WTC11 (cell line): ENCODE measurements at regions not wholly inside any gene's neighbourhood (a gene's known extent, or its start where the extent isn't known, plus 50 kb on each side); places are given as distances from the start of the nearest gene placed in this dataset.
A peak's percentile ranks its signal among the peaks of the same experiment; 100 is the strongest.

Source experiments
- ATAC-seq: fragments of 200-7000 bp; cut with Tn5 transposase; 2 replicates; pipeline ENCODE4 v1.10.0; 2021; ENCODE audit warnings: mild to moderate bottlenecking, moderate library complexity
- CTCF ChIA-PET: fragments of 300-600 bp; sonication (Branson Sonifier 250); formaldehyde crosslinking; loops from one replicate; lab custom pipeline; 2021; ENCODE audit warnings: antibody characterized with exemption; lab: Charles Lee
- POLR2A ChIA-PET: fragments of 350-600 bp; sonication (Branson Sonifier 250); formaldehyde crosslinking; loops from one replicate; lab custom pipeline; 2021; ENCODE audit warnings: antibody characterized with exemption; lab: Charles Lee
- DNase-seq: peaks from one replicate; pipeline ENCODE4 v3.0.0; 2021; ENCODE audit warnings: low spot score
- H3K27ac Mint-ChIP-seq: 2 replicates; pipeline ENCODE4 v1.8.0; 2021; ENCODE audit warnings: mixed read lengths
- H3K27me3 Mint-ChIP-seq: 2 replicates; pipeline ENCODE4 v1.8.0; 2021; ENCODE audit warnings: low read depth, mild to moderate bottlenecking, moderate library complexity, mixed read lengths
- H3K36me3 Mint-ChIP-seq: 2 replicates; pipeline ENCODE4 v1.8.0; 2021; ENCODE audit warnings: mixed read lengths
- H3K4me1 Mint-ChIP-seq: 2 replicates; pipeline ENCODE4 v1.8.0; 2022; ENCODE audit warnings: mixed read lengths
- H3K4me3 Mint-ChIP-seq: 2 replicates; pipeline ENCODE4 v1.8.0; 2021; ENCODE audit warnings: mild to moderate bottlenecking, moderate library complexity, mixed read lengths
- H3K9me3 Mint-ChIP-seq: 2 replicates; pipeline ENCODE4 v1.8.0; 2021; ENCODE audit warnings: mixed read lengths
- ATF2 ChIP-seq: sonication (generic); formaldehyde crosslinking; IDR thresholded peaks from 2 replicates; pipeline ENCODE4 v1.8.1; 2022; ENCODE audit warnings: low read depth, missing genetic modification reagents, borderline replicate concordance
- ATF3 ChIP-seq: sonication (generic); formaldehyde crosslinking; conservative IDR thresholded peaks from 2 replicates; pipeline ENCODE4 v1.8.1; 2022; ENCODE audit warnings: mild to moderate bottlenecking, missing genetic modification reagents
- ATF6 ChIP-seq: sonication (generic); formaldehyde crosslinking; IDR thresholded peaks from 2 replicates; pipeline ENCODE4 v1.8.1; 2023; ENCODE audit warnings: mild to moderate bottlenecking, missing genetic modification reagents
- ETV6 ChIP-seq: sonication (generic); formaldehyde crosslinking; IDR thresholded peaks from 2 replicates; pipeline ENCODE4 v1.8.1; 2022; ENCODE audit warnings: mild to moderate bottlenecking, missing genetic modification reagents
- FOXP1 ChIP-seq: sonication (generic); formaldehyde crosslinking; IDR thresholded peaks from 2 replicates; pipeline ENCODE4 v1.8.0; 2022; ENCODE audit warnings: missing genetic modification reagents, mild to moderate bottlenecking, moderate library complexity, borderline replicate concordance
- GTF2I ChIP-seq: fragments of 250-450 bp; sonication (Bioruptor Pico); conservative IDR thresholded peaks from 2 replicates; pipeline ENCODE4 v1.4.0; 2021; ENCODE audit warnings: mild to moderate bottlenecking
- JAZF1 ChIP-seq: fragments of 250-450 bp; sonication (Bioruptor Pico); IDR thresholded peaks from 2 replicates; pipeline ENCODE4 v1.9.0; 2021; ENCODE audit warnings: moderate library complexity, mild to moderate bottlenecking, inconsistent platforms
- KAT7 ChIP-seq: sonication (generic); formaldehyde crosslinking; IDR thresholded peaks from 2 replicates; pipeline ENCODE4 v1.8.1; 2023; ENCODE audit warnings: missing genetic modification reagents, mild to moderate bottlenecking, borderline replicate concordance
- MXD4 ChIP-seq: fragments of 250-450 bp; sonication (Bioruptor Pico); IDR thresholded peaks from 2 replicates; pipeline ENCODE4 v1.8.0; 2021; ENCODE audit warnings: mild to moderate bottlenecking, moderate library complexity, borderline replicate concordance
- MYBL2 ChIP-seq: sonication (generic); formaldehyde crosslinking; IDR thresholded peaks from 2 replicates; pipeline ENCODE4 v1.8.1; 2023; ENCODE audit warnings: mild to moderate bottlenecking, moderate library complexity, missing genetic modification reagents
- NFE2L1 ChIP-seq: sonication (generic); formaldehyde crosslinking; IDR thresholded peaks from 2 replicates; pipeline ENCODE4 v1.8.1; 2023; ENCODE audit warnings: missing genetic modification reagents
- SP1 ChIP-seq: sonication (generic); formaldehyde crosslinking; conservative IDR thresholded peaks from 2 replicates; pipeline ENCODE4 v1.8.1; 2022; ENCODE audit warnings: missing genetic modification reagents
- ZBTB21 ChIP-seq: sonication (generic); formaldehyde crosslinking; IDR thresholded peaks from 2 replicates; pipeline ENCODE4 v1.8.1; 2023; ENCODE audit warnings: mild to moderate bottlenecking, missing genetic modification reagents, borderline replicate concordance
- ZNF263 ChIP-seq: sonication (generic); formaldehyde crosslinking; IDR thresholded peaks from 2 replicates; pipeline ENCODE4 v1.8.1; 2022; ENCODE audit warnings: low read depth, mild to moderate bottlenecking, moderate library complexity, missing genetic modification reagents
- ZNF317 ChIP-seq: sonication (generic); formaldehyde crosslinking; IDR thresholded peaks from 2 replicates; pipeline ENCODE4 v1.8.1; 2023; ENCODE audit warnings: low read depth, mild to moderate bottlenecking, moderate library complexity, missing genetic modification reagents, borderline replicate concordance
- ZNF396 ChIP-seq: fragments of 250-450 bp; sonication (Bioruptor Pico); IDR thresholded peaks from 2 replicates; pipeline ENCODE4 v1.8.0; 2021; ENCODE audit warnings: mild to moderate bottlenecking, moderate library complexity, borderline replicate concordance
- ZNF512 ChIP-seq: sonication (generic); formaldehyde crosslinking; IDR thresholded peaks from 2 replicates; pipeline ENCODE4 v1.8.1; 2022; ENCODE audit warnings: missing genetic modification reagents, borderline replicate concordance
- ZNF671 ChIP-seq: fragments of 250-450 bp; sonication (Bioruptor Pico); IDR thresholded peaks from 2 replicates; pipeline ENCODE4 v1.8.0; 2021; ENCODE audit warnings: mild to moderate bottlenecking

- H3K4me3 Mint-ChIP-seq: peak overlapping the region; percentile 67
- TF ChIP-seq NFE2L1 (CRISPR knock-in tag) (peak; percentile 86), ATF6 (CRISPR knock-in tag) (no peak), MXD4 (CRISPR knock-in tag) (no peak), SP1 (CRISPR knock-in tag) (0 out of 2 replicates have a peak, but pooled peaks have one; percentile 19), MYBL2 (CRISPR knock-in tag) (peak; percentile 42; the same call in 1 of the 2 replicates), FOXP1 (no peak), ETV6 (no peak), ZNF396 (CRISPR knock-in tag) (no peak), ZNF317 (CRISPR knock-in tag) (no peak), ZBTB21 (CRISPR knock-in tag) (no peak), ZNF671 (CRISPR knock-in tag) (no peak), GTF2I (CRISPR knock-in tag) (no peak), ATF2 (CRISPR knock-in tag) (no peak)
- ChIA-PET POLR2A (interaction anchor here (0.8 to 1.6 kb wide), 4 partner anchors 11 to 232 kb away, joined by 3 to 8 read pairs (median 3); partner anchors contain the start of gene SKIDA1), CTCF (interaction anchor here (1.3 to 1.8 kb wide), 2 partner anchors 11 to 14 kb away, joined by 6 to 8 read pairs; no protein-coding TSS in a partner anchor)
- H3K4me1 Mint-ChIP-seq: peaks cover 70% of the 10 kb centered on the region
- H3K9me3 Mint-ChIP-seq: peaks cover 9% of the 10 kb centered on the region
- DNase-seq: peak; percentile 54
- peak; percentile 71 for ATAC-seq
- H3K27ac Mint-ChIP-seq: peak overlapping the region; percentile 96
- no peaks in the 10 kb centered on the region; the same call in 1 of the 2 replicates for H3K27me3 Mint-ChIP-seq
- peaks cover 4% of the 10 kb centered on the region for H3K36me3 Mint-ChIP-seq
These were observed 232.5 kb downstream of the SKIDA1 start for GRCh38 chr10:21292763-21293517.

GRCh38 chr10:21290499-21291160 is 234.9 kb downstream of the SKIDA1 start:
- ATAC-seq (no peak), DNase-seq (no peak)
- Mint-ChIP-seq H3K4me1 (peaks cover 78% of the 10 kb centered on the region), H3K36me3 (peaks cover 6% of the 10 kb centered on the region), H3K4me3 (peak overlapping the region; percentile 67; the same call in 1 of the 2 replicates), H3K27ac (peak overlapping the region; percentile 86), H3K27me3 (no peaks in the 10 kb centered on the region; the same call in 1 of the 2 replicates), H3K9me3 (peaks cover 9% of the 10 kb centered on the region)
- TF ChIP-seq ZNF263 (CRISPR knock-in tag) (no peak), ATF3 (CRISPR knock-in tag) (no peak), KAT7 (CRISPR knock-in tag) (no peak), JAZF1 (no peak), ZNF512 (CRISPR knock-in tag) (no peak)
- ChIA-PET POLR2A (interaction anchor here (0.6 to 1.4 kb wide), 2 partner anchors 9 to 11 kb away, joined by 5 read pairs; no protein-coding TSS in a partner anchor), CTCF (no interaction called here)
